ENCODE measurements at regions not wholly inside any gene's neighbourhood (a gene's known extent, or its start where the extent isn't known, plus 50 kb on each side); places are given as distances from the start of the nearest gene placed in this dataset.

GRCh38 chr6:16974704-16975359, 127.0 kb upstream of the STMND1 start:
- DNase-seq: no peak

GRCh38 chr6:16974387-16974673, 127.5 kb upstream of the STMND1 start:
- DNase-seq: no peak

DNA sequence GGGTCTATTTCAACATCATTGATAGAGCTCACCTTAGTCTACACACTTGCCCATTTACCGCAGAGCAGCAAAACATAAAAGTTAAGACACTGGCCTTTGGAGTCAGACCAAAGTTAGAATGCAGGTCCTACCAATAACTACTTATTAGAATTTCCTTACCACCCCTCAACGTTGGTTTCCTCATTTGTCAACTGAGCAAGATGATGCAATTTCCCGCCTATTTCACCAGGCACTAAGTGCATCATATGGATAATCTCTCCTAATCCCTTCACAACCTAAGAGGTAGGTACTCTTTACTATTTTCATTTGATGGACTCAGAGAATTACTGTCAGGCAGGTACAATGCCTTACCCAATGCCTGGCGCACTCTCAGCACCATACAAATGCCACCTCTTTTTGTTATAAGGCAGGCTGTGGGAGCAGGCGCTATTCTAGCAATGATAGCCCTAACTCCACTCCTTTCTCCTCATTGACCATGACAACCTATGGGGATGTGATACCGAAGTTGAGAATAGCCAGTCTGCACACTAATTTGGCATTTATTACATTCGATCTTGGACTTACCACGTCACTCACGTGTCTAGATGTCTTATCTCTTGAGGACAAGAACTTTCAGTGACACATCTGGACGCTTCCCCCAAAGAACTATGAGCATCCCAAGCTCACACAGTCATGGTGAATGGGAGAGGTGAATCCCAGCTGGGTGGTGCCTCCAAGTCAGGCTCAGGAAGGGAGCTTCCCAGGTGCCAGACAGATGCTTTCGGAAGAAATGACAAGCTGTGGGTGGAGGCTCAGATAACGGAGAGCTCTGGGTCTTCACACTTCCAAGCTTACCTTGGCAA, 128.1 kb upstream of the STMND1 start:
- no peak for DNase-seq

DNA sequence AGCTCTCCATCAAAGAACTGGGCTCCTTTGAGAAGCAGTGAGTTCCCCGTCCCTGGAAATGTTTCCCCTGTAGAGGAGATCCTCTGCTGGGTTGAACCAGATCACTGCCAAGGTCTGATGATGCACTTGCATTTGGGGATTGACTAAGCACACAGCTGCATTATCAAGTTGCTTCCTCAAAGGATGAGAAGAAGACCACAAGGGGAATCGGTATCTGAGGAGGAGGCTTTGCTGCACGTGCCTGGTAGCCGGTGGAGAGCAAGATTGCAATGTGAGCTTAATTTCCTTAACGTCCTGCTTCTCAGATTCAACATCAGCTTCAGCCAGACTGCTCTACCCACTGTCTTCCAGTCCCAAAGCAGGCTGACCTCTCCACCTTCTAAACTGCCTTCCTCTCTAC, 128.8 kb upstream of the STMND1 start:
- no peak for DNase-seq

- no peak for DNase-seq
Observed at GRCh38 chr6:16972535-16972934, 129.3 kb upstream of the STMND1 start.

GRCh38 chr6:16969699-16970655, 131.9 kb upstream of the STMND1 start:
- DNase-seq: no peak

GRCh38 chr6:16968101-16968500, 133.7 kb upstream of the STMND1 start:
- DNase-seq: no peak

DNA sequence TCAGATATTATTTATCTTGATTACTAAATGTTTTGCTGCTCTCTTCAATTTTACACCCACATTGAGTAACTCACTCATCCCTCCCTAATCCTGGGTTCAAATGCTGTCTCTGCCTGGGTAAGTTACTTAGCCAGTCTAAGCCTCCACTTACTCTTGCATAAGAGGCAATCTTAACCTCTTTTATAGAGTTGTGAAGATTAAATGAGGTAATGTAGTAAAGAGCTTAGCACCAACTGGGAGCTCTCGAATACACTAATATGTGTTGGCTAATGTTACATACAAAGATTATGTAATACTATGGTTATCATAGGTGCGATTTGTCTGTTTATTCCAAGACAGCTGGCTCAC, 134.4 kb upstream of the STMND1 start:
- DNase-seq: no peak

GRCh38 chr6:16966791-16967469, 134.9 kb upstream of the STMND1 start:
- no peak for DNase-seq

- DNase-seq: no peak
Observed at GRCh38 chr6:16965689-16966088, 136.2 kb upstream of the STMND1 start.

DNA sequence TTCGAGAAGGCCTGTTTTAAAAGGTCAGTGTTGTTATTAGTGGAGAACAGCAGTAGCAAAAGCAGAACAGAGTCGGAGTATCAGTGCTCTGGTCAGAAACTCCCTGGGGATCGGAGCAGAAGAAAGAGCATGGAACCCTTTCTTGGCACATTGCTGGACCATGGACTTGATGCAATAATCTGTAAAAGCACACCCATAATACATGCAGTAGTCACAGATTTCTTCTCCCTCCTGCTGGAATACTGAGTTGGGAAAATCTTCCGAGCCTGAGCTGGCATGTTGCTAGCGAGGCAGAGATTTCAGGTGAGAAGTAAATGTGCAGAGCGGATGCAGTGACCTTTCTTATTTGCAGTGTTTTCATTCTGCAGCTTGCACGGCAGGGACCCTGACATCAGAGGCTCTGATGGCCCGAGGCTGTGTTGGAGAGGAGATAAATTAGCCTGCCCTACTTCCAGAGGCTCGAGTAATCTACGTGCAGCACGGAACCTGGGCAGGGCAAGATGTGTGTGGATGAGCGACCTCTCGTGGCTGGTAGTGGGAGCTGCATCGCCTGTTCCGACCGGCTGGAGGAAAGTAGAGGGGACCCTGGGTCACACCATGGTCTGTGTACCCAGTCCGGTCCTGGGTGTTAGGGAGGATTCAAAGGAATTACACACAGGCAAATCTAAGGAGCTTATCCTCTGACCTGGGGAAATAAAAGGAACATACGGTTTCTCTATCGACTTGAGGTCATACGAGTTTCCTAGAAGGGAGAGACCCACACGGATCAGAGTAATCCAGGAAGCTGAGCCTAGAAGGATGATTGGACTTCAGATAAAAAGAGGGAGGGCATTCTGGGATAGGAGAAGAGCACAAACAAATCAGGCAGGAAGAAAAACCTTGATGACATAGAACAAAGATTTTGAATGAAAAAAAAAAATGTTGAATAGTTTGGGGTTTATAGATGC, 137.0 kb upstream of the STMND1 start:
- peak; percentile 58 for DNase-seq

DNA sequence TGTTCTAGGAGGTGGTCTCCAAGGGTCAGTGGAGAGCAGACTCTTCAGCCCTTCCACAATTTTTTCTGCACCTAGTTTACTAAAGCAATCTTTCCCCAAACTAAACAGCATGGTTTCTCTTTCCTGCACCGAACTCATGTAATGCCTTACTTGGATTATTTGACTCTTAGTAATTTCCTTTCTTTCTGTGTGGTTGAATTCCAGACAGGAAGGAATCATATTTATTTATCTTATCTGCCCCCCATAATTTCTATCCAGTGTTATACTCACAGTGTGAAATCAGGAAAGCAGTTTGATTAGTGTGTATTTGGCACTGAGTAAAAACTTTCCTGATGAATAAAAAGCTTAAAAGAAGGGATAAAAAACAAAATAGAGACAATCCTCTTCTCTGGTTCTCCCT, 140.3 kb upstream of the STMND1 start:
- no peak for DNase-seq

DNA sequence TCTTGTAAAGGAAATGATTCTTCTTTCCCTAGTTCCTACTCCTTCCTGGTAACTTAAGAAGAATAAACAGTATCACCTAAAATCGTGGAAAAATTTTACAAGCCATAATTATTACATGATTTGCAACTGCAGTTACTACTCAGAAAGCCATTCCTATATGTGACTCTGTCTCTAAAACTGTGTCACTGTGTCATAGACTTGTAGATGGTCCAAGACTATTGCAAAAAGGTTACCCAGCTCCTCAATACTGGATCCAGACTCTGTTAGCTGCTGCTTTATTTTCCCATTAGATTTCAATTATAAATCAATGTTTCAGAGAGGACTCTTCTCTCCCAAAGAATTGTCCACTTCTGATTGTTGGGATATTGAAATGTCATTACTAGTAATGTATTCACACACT, 142.1 kb upstream of the STMND1 start:
- no peak for DNase-seq

DNA sequence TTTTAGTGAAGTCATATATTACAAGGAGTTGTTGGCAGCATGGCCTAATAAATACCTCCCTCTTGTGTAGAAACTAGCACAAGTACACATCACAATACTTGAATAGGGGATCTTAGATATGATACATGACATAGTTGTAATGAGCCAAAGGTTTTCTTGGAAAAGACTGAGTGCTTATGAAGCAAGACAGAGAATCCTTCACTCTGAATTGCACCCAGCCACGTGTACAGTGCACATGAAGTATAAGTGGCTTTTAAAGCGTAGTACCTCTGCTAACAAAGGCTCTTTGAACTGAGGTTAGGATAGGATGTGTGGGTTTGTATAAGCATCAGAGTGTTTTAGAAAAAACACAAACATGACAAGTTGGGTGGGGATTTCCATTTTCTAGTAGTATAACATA, 145.5 kb upstream of the STMND1 start:
- no peak for DNase-seq

DNA sequence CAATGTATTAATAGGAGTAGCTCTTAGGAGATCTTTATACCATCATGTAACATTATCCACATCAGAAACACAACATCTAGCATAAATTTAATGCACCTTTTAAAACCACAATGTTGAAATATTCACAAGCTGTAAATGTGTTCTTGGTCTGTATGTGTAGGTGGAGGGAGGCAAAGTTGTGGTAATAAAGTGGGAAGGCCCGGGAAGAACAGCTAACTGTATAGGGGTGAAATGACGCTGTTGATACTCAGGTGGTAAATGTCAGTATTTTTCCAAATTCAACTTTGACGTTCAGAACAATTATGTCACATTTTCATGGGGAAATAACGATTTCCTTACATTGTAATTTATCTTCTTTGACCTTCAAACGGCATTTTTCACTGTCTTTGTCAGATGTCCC, 146.0 kb upstream of the STMND1 start:
- no peak for DNase-seq

DNA sequence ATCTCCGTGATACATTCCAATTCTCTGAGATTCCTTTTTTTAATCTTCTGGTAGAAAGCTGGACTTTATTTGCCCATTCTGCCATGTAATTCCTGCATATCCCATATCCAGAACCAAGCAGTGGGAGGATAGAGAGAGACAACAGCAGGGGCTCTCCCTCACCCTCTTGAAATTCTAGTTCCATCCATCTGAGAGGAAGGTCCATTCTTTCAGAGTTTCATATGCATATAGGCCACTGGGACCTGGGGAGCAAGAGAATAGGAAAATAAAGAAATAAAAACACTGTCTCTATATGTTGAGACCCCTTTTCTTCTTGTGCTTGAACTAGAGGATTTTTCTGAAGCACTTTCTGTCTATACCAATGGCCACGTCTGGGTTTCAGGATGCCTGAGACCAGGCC, 147.9 kb upstream of the STMND1 start:
- no peak for DNase-seq

DNA sequence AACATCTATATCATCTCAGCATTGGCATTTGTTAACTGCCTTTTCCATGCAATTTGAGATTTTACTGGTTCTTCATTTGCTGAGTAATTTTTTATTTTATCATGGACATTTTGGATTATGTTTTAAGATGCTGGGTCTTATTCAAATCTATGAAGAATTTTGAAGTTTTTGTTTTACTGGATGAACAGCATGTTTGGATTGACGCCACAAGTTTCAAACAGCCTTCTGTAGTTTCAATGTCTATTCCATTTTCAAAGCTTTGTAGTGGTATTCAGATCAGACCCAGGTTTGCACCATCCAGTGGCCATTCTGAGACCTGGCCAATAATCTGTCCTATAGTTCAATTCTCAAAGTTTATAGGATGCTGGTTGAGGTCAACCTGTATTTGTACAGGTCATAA, 148.4 kb upstream of the STMND1 start:
- no peak for DNase-seq

- no peak for DNase-seq
Observed at GRCh38 chr6:16950825-16951495, 150.9 kb upstream of the STMND1 start.

DNA sequence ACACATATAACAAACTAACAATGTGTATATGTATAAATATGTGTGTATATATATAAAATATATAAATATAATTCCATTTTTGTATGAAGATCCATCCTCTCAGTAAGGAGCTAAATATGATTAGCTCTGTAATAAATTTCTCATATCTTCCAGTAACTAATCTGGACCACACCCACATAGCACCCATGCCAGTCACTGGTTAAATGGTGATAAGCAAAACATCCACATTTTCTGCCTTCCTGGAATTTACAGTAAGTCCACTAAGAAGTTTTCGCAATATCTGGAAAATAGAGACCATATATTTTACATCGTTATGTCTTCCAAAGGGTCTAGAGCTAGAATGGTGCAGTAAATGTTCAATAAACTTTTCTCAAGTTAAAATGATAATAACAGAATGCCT, 151.5 kb upstream of the STMND1 start:
- no peak for DNase-seq

DNA sequence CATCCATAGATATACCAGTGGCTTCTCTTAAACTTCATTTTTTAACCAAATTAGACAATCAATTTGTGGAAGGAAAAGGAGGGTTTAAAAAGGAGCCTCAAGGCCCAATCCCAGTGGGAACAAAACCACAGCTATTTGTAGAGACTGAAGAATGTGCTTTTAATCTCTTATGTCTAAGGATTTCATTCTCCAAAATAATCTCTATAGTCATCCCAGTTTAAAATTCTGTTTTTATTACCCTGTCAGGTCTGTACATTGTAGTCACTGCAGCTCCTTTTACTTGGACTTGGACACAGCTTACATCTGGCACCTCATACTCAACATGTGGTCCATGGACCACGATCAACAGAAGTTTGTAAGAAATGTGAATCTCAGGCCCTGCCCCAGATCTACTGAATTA, 152.1 kb upstream of the STMND1 start:
- DNase-seq: no peak

GRCh38 chr6:16948396-16948795, 153.5 kb upstream of the STMND1 start:
- DNase-seq: no peak
